Stomach (tissue), 8 donors: ENCODE measurements at regions not wholly inside any gene's neighbourhood (a gene's known extent, or its start where the extent isn't known, plus 50 kb on each side); places are given as distances from the start of the nearest gene placed in this dataset.
A peak's percentile ranks its signal among the peaks of the same experiment; 100 is the strongest.

Source experiments
- DNase-seq, 2 donors: peaks; one replicate each; pipeline versions ENCODE4 v3.0.0 to v3.0.0-alpha.2; 2013 to 2019
- H3K27ac ChIP-seq, 5 donors: fragments of 200-600 bp in 4 of 5; sonication (generic) in 4 of 5; one replicate each; pipeline ENCODE4 v1.5.1; 2013 to 2019; ENCODE audit warnings: mild to moderate bottlenecking in 1 of 5, moderate library complexity in 1 of 5
- H3K27me3 ChIP-seq, 3 donors: fragments of 200-600 bp; sonication (generic); one replicate each; pipeline ENCODE4 v1.5.1; 2017 to 2019; ENCODE audit warnings: mixed run types in 1 of 3
- H3K36me3 ChIP-seq, 4 donors: fragments of 200-600 bp; sonication (generic); 1 replicate in 3 of 4; 2 replicates in 1 of 4; pipeline ENCODE4 v1.5.1; 2016 to 2019
- H3K4me1 ChIP-seq, 4 donors: fragments of 200-600 bp; sonication (generic); one replicate each; pipeline ENCODE4 v1.5.1; 2016 to 2019
- H3K4me3 ChIP-seq, 4 donors: fragments of 200-600 bp; sonication (generic) in 3 of 4; one replicate each; pipeline ENCODE4 v1.5.1; 2016 to 2019; ENCODE audit warnings: mild to moderate bottlenecking in 1 of 4
- H3K9me3 ChIP-seq, 4 donors: fragments of 200-600 bp; sonication (generic); one replicate each; pipeline ENCODE4 v1.5.1; 2016 to 2019
- CTCF ChIP-seq, 7 experiments: fragments of 450-650 bp in 4 of 7; fragments of 200-600 bp in 3 of 7; sonication (generic) in 3 of 7; IDR thresholded peaks; one replicate each; pipeline ENCODE4 v1.5.1; 2016 to 2019; ENCODE audit warnings: antibody characterized with exemption in 7 of 7, control low read depth in 2 of 7, mild to moderate bottlenecking in 1 of 7
- EP300 ChIP-seq: sonication (generic); formaldehyde crosslinking; IDR thresholded peaks from one replicate; pipeline ENCODE4 v1.6.1; 2017; ENCODE audit warnings: antibody characterized with exemption
- POLR2A ChIP-seq, 4 donors: fragments of 450-650 bp; IDR thresholded peaks; one replicate each; pipeline ENCODE4 v1.6.1; 2016; ENCODE audit warnings: antibody characterized with exemption in 4 of 4, control low read depth in 2 of 4, mild to moderate bottlenecking in 1 of 4, moderate library complexity in 1 of 4
- POLR2AphosphoS5 ChIP-seq, 3 donors: sonication (generic); formaldehyde crosslinking; IDR thresholded peaks; one replicate each; pipeline ENCODE4 v1.6.1; 2016; ENCODE audit warnings: antibody characterized with exemption in 3 of 3
- WGBS, 5 donors: extraction: QIAGEN DNeasy Blood & Tissue Kit in 3 of 5; methylation state at CpG; one replicate each; pipeline versions ENCODE4 v1.1.5 to v1.1.7; 2013 to 2018; 5-methylcytosine and 5-hydroxymethylcytosine counted together
- intact Hi-C: fragments of 100-400 bp; cut with DNase I; formaldehyde crosslinking; loops from one replicate; pipeline ENCODE4 v1.15.1; 2023; ENCODE audit warnings: low total_unique reads
- donor health status: healthy with polysubstance abuse.
- donor health status: Bipolar disorder and iron deficiency.
- donor health status: healthy.

- intact Hi-C loops = no loop called here
- Histone ChIP-seq H3K36me3 (no peaks in the 10 kb centered on the region), H3K27ac (peak overlapping the region in 4 of 5 donors; percentile 45 to 82 (median 59)), H3K27me3 (no peaks in the 10 kb centered on the region), H3K9me3 (peaks cover 0 to 3% (median 0%) of the 10 kb centered on the region in 4 donors), H3K4me3 (no peak overlapping the region), H3K4me1 (peaks cover 0 to 6% (median 3%) of the 10 kb centered on the region in 4 donors)
- WGBS, 5 donors = 51 to 76% (median 69%) methylated on average over 10 of the region's 10 CpGs
- DNase-seq = peak in 1 of 2 donors; percentile 86
- TF ChIP-seq POLR2AphosphoS5 (IDR thresholded peaks at IDR 0.05) (peak in 2 of 3 donors; percentile 31 to 68), POLR2A (IDR thresholded peaks at IDR 0.05) (no peak), CTCF (IDR thresholded peaks at IDR 0.05) (no peak), EP300 (no peak)
These were observed 58.9 kb upstream of the PLEKHG3 start for GRCh38 chr14:64645220-64645892.

GRCh38 chr14:64646103-64646502 lies 58.1 kb upstream of the PLEKHG3 start:
- no peak for TF ChIP-seq CTCF (IDR thresholded peaks at IDR 0.05)
- peak in 2 of 3 donors; percentile 25 to 48 for TF ChIP-seq POLR2AphosphoS5 (IDR thresholded peaks at IDR 0.05)
- H3K4me1 ChIP-seq = peaks cover 0 to 6% (median 3%) of the 10 kb centered on the region in 4 donors
- no peak for DNase-seq
- H3K9me3 ChIP-seq = peaks cover 0 to 3% (median 0%) of the 10 kb centered on the region in 4 donors
- 65 to 83% (median 81%) methylated on average over 5 of the region's 5 CpGs for WGBS, 5 donors
- H3K27ac ChIP-seq = peak overlapping the region in 4 of 5 donors; percentile 10 to 82 (median 49)
- intact Hi-C loops = no loop called here
- no peaks in the 10 kb centered on the region for H3K36me3 ChIP-seq
- no peak overlapping the region for H3K4me3 ChIP-seq
- no peaks in the 10 kb centered on the region for H3K27me3 ChIP-seq

GRCh38 chr14:64649383-64649998 lies 54.7 kb upstream of the PLEKHG3 start:
- no peak overlapping the region for H3K4me3 ChIP-seq
- no peaks in the 10 kb centered on the region for H3K27me3 ChIP-seq
- peaks cover 4 to 16% (median 10%) of the 10 kb centered on the region in 4 donors for H3K4me1 ChIP-seq
- no peaks in the 10 kb centered on the region for H3K36me3 ChIP-seq
- 71 to 78% (median 73%) methylated on average over 13 of the region's 13 CpGs for WGBS, 5 donors
- intact Hi-C loops = no loop called here
- TF ChIP-seq POLR2A (IDR thresholded peaks at IDR 0.05) (no peak), CTCF (IDR thresholded peaks at IDR 0.05) (no peak), POLR2AphosphoS5 (IDR thresholded peaks at IDR 0.05) (no peak), EP300 (no peak)
- H3K27ac ChIP-seq = no peak overlapping the region
- no peak for DNase-seq
- H3K9me3 ChIP-seq = no peaks in the 10 kb centered on the region

GRCh38 chr14:64653900-64654245 lies 50.4 kb upstream of the PLEKHG3 start:
- Histone ChIP-seq H3K27me3 (no peaks in the 10 kb centered on the region), H3K4me3 (no peak overlapping the region), H3K4me1 (peaks cover 4 to 20% (median 12%) of the 10 kb centered on the region in 4 donors), H3K27ac (peak overlapping the region in 4 of 5 donors; percentile 27 to 67 (median 63)), H3K36me3 (no peaks in the 10 kb centered on the region), H3K9me3 (no peaks in the 10 kb centered on the region)
- TF ChIP-seq CTCF (IDR thresholded peaks at IDR 0.05) (no peak), EP300 (no peak), POLR2A (IDR thresholded peaks at IDR 0.05) (no peak), POLR2AphosphoS5 (IDR thresholded peaks at IDR 0.05) (no peak)
- WGBS, 5 donors = 90 to 94% (median 92%) methylated on average over 5 of the region's 5 CpGs
- DNase-seq = no peak
- intact Hi-C loops = no loop called here
